ENCODE measurements at regions not wholly inside any gene's neighbourhood (a gene's known extent, or its start where the extent isn't known, plus 50 kb on each side); places are given as distances from the start of the nearest gene placed in this dataset.

- 86 to 91% methylated on average over 5 of the region's 5 CpGs for WGBS, 2 donors
- no peak for TF ChIP-seq EP300 (IDR thresholded peaks at IDR 0.05)
- TF ChIP-seq, protein P1, sequence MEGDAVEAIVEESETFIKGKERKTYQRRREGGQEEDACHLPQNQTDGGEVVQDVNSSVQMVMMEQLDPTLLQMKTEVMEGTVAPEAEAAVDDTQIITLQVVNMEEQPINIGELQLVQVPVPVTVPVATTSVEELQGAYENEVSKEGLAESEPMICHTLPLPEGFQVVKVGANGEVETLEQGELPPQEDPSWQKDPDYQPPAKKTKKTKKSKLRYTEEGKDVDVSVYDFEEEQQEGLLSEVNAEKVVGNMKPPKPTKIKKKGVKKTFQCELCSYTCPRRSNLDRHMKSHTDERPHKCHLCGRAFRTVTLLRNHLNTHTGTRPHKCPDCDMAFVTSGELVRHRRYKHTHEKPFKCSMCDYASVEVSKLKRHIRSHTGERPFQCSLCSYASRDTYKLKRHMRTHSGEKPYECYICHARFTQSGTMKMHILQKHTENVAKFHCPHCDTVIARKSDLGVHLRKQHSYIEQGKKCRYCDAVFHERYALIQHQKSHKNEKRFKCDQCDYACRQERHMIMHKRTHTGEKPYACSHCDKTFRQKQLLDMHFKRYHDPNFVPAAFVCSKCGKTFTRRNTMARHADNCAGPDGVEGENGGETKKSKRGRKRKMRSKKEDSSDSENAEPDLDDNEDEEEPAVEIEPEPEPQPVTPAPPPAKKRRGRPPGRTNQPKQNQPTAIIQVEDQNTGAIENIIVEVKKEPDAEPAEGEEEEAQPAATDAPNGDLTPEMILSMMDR (IDR thresholded peaks at IDR 0.05), result no peak
- TF ChIP-seq POLR2AphosphoS5 (IDR thresholded peaks at IDR 0.05), result no peak
- no peak for TF ChIP-seq POLR2A (IDR thresholded peaks at IDR 0.05)
- Histone ChIP-seq H3K4me1 (no peaks in the 10 kb centered on the region), H3K36me3 (no peaks in the 10 kb centered on the region), H3K27me3 (no peaks in the 10 kb centered on the region), H3K4me3 (no peak overlapping the region), H3K9me3 (no peaks in the 10 kb centered on the region), H3K27ac (no peak overlapping the region)
- no peak for DNase-seq
- intact Hi-C loops (cut with DNase I), result no loop called here
Observed at GRCh38 chr11:13102865-13103539, 93.9 kb downstream of the RASSF10 start.

GRCh38 chr11:13103962-13104554, 94.9 kb downstream of the RASSF10 start:
- H3K27me3 ChIP-seq, result no peaks in the 10 kb centered on the region
- no peak overlapping the region for H3K27ac ChIP-seq
- intact Hi-C loops (cut with DNase I), result no loop called here
- no peak overlapping the region for H3K4me3 ChIP-seq
- no peaks in the 10 kb centered on the region for H3K9me3 ChIP-seq
- no peak for DNase-seq
- TF ChIP-seq POLR2A (IDR thresholded peaks at IDR 0.05), result no peak
- no peaks in the 10 kb centered on the region for H3K4me1 ChIP-seq
- no peaks in the 10 kb centered on the region for H3K36me3 ChIP-seq
- 49 to 60% methylated on average over 2 of the region's 2 CpGs for WGBS, 2 donors

- 29 to 50% methylated on average over 5 of the region's 5 CpGs for WGBS, 2 donors
- DNase-seq, result no peak
- Histone ChIP-seq H3K9me3 (no peaks in the 10 kb centered on the region), H3K27me3 (no peaks in the 10 kb centered on the region), H3K4me3 (no peak overlapping the region), H3K4me1 (no peaks in the 10 kb centered on the region), H3K27ac (no peak overlapping the region), H3K36me3 (no peaks in the 10 kb centered on the region)
- no peak for TF ChIP-seq EP300 (IDR thresholded peaks at IDR 0.05)
- intact Hi-C loops (cut with DNase I), result no loop called here
Observed at GRCh38 chr11:13104619-13105236, 95.6 kb downstream of the RASSF10 start.

- no peaks in the 10 kb centered on the region for H3K27me3 ChIP-seq
- H3K36me3 ChIP-seq, result no peaks in the 10 kb centered on the region
- TF ChIP-seq, protein P1 (IDR thresholded peaks at IDR 0.05), result no peak
- TF ChIP-seq POLR2AphosphoS5 (IDR thresholded peaks at IDR 0.05) (no peak), POLR2A (IDR thresholded peaks at IDR 0.05) (no peak), EP300 (IDR thresholded peaks at IDR 0.05) (no peak)
- no peak for DNase-seq
- intact Hi-C loops (cut with DNase I), result no loop called here
- H3K4me3 ChIP-seq, result no peak overlapping the region
- no peaks in the 10 kb centered on the region for H3K4me1 ChIP-seq
- 9 to 20% methylated on average over 4 of the region's 4 CpGs for WGBS, 2 donors
- no peaks in the 10 kb centered on the region for H3K9me3 ChIP-seq
- H3K27ac ChIP-seq, result no peak overlapping the region
Observed at GRCh38 chr11:13105237-13105844, 96.2 kb downstream of the RASSF10 start.

GRCh38 chr11:13107544-13108044, 98.5 kb downstream of the RASSF10 start:
- WGBS, 2 donors, result 76 to 90% methylated on average over 5 of the region's 5 CpGs

More at GRCh38 chr11:13107544-13108044, 98.5 kb downstream of the RASSF10 start:
- TF ChIP-seq, protein P1 (IDR thresholded peaks at IDR 0.05), result no peak
- TF ChIP-seq POLR2AphosphoS5 (IDR thresholded peaks at IDR 0.05) (no peak), POLR2A (IDR thresholded peaks at IDR 0.05) (no peak), EP300 (IDR thresholded peaks at IDR 0.05) (no peak)
- Histone ChIP-seq H3K4me1 (peaks cover 0 to 4% (median 2%) of the 10 kb centered on the region in 4 donors), H3K4me3 (no peak overlapping the region), H3K27me3 (no peaks in the 10 kb centered on the region), H3K9me3 (no peaks in the 10 kb centered on the region), H3K27ac (no peak overlapping the region), H3K36me3 (no peaks in the 10 kb centered on the region)
- DNase-seq, result no peak
- intact Hi-C loops (cut with DNase I), result no loop called here
